GM18951 (cell line): ENCODE measurements at regions not wholly inside any gene's neighbourhood (a gene's known extent, or its start where the extent isn't known, plus 50 kb on each side); places are given as distances from the start of the nearest gene placed in this dataset.
"Not testable (repeated sequence)": the region's sequence is repeated elsewhere in the genome, so short reads cannot be mapped to it uniquely, and the experiment has no call there.

Experiments used
- POLR2A ChIP-seq: IDR thresholded peaks from 4 replicates; pipeline ENCODE4 v1.6.1; 2011; ENCODE audit warnings: mild to moderate bottlenecking; ENCODE audit not compliant: insufficient read length, insufficient read depth; ENCODE audit errors: extremely low read depth
- in situ Hi-C: fragments of 300-500 bp; cut with MboI; formaldehyde crosslinking; loops from one replicate; pipeline ENCODE4 v1.12.0; 2022; ENCODE audit warnings: low sequenced_read_pairs, mixed read lengths, inconsistent platforms; ENCODE audit not compliant: unreplicated experiment

DNA sequence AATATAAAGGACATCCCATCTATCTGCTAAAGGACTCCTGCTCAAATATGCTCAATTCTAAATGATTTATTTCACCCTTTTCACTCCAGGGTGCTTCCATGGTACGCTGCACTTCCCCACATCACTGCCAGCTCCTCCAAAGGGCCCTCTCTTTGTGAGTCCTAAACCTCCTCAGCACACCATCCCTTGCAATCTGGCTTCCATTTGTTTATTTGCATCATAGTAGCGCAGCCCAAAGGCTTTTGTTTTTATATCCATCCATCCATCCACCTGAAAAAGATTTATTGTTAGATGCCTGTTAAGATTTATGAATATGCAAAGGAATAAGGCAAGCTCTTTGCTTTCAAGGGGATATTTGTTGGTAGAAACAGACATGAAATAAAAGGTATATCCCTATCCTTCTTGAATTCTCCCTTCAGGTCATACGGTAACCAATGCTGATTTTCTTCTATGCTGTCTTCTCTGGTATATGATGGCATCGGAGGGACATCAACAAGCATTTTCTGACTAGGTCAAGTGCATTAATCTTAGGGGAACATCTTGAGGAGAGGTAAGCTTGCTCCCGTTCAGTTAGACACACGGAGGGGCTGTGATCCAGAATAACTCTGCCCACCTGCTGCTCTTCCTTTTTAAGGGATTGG lies 397.6 kb downstream of the LIG4 start:
- TF ChIP-seq POLR2A = no peak
- in situ Hi-C loops = no loop called here

DNA sequence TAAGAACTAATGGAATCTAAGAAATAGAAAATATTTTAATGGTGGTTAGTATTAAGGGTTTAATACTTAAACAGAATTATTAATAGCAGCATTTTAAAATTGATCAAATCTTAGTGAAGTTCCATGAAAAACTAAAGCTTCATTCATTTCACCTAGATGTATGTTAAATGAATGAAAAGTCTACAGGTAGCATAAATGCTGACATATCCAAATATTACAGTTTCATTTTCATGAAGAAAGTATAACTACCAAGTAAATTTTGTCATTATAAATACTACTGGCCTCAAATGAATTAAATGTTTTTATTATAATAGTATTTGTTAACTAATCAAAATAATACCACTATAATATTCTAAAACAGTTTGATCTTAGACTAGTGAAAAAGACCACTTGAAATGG lies 403.3 kb downstream of the LIG4 start:
- no peak for TF ChIP-seq POLR2A
- in situ Hi-C loops = no loop called here

DNA sequence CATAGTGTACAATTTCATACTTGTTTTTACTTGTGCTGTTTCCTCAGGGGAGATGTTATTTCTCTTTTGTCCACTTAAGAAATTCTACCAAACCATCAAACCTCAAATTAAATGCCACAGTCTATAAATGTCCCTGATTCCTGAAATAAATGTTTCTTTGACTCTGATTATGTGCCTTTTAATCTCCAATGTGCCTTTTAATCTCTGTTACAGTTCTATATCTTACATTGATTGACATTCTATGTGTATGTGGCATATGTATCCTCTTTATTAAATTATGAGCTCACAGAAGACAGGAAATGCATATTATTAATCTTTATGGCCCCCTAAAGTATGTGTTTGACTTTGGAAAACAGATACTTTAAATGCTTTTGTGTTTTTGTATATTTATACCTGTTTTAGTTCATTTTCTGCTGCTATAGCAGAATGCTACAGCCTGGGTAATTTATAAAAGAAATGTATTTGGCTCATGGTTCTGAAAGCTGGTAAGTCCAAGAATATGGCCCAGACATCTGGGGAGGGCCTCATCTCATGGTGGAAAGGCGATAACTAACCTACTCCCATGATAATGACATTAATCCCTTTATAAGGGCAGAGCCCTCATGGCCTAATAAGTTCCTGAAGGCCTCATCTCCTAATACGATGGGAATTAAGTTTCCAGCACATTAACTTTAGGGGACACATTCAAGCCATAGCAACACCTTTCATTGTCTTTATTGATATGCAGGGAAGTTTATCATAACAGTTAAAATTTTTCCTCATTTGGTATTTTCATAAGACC lies 403.9 kb downstream of the LIG4 start:
- in situ Hi-C loops = no loop called here
- TF ChIP-seq POLR2A = no peak

DNA sequence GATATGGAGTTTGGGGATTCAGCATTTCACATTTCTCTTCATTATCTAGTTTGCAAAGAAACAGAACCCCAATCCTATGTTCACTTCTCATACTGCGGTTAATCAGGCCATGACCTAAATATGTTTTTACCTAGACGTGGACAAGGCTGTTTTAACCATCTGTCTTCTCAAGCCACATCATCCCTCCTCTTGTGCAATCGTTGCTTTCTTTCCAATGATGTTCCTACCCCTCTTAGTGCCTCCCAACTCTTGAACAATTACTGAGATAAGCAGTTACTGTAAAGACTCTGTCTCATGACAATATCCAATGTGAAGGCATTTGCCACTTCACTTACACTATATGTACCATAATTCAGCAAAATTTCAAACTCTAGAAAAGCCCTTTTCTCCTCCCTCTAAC lies 406.2 kb downstream of the LIG4 start:
- in situ Hi-C loops = no loop called here
- no peak for TF ChIP-seq POLR2A

DNA sequence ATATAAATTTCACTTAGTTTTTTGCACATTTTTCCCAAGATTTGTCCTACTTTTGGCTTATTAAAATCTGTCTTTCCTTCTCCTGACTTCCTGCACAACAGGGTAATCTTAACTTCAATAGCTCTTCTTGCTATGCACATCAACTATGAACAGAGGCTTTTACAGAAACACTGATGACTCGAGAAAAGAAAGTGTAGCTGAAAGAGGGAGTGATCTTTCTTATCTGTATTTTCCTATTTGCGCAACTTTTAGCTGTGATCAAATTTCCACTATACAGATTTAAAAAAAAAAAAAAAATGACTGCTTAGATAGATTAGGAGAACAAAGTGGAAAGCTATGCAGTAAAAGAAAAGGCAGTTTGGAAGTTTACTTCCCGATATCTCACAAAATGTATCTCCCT lies 406.9 kb downstream of the LIG4 start:
- TF ChIP-seq POLR2A = no peak
- in situ Hi-C loops = no loop called here

DNA sequence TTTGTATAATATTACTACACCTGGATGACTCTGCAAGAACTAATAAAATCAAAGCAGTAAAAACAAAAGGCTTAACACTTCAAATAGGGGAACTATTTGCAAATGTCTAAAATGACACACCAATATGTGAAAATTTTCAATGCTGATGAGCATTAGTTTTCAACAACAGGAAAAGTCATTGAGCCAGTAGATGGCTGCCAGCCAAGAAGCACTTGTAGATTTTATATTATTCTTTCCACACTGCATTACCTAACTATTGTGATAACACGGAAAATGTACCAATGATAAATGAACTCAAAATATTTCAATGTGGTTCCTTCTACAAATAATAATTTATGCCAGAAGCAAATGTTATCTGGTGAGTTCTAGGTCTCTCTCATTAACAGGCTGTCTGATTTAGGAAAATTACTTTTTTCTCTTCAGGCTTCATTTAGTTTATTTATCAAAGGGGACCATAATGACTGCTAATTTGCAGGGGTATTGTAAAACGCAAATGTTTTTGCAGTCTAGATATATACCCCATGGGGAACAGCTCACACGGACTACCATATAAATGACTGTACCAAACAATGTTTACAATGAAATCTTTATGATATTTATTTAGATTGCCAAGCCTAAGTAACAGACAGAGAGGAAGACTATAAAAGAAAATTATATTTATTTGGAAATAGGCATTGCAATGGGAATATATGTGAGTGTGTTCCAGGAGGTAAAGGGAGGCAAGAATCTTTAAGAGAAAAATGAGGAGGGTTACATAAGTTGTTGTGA lies 407.8 kb downstream of the LIG4 start:
- in situ Hi-C loops = no loop called here

DNA sequence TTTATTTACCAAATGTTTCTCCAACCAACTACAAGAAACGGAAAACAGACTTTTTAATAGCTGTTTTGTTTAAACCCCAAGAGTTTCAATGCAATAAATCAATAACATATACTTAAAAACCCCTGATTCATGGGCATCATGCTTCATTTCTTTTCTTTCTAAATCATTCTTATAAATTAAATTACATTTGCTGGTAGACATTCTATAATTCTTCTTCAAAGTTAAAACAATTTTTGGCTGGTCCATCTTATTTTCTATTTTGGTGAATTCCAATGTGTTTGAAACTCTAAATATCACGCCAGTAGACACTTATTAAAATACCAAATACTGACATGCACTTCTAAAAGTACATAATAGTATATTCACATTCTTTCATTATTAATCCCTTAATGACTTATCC lies 408.6 kb downstream of the LIG4 start:
- in situ Hi-C loops = no loop called here
- no peak for TF ChIP-seq POLR2A

More for the DNA sequence above, 407.8 kb downstream of the LIG4 start:
- TF ChIP-seq POLR2A = no peak

DNA sequence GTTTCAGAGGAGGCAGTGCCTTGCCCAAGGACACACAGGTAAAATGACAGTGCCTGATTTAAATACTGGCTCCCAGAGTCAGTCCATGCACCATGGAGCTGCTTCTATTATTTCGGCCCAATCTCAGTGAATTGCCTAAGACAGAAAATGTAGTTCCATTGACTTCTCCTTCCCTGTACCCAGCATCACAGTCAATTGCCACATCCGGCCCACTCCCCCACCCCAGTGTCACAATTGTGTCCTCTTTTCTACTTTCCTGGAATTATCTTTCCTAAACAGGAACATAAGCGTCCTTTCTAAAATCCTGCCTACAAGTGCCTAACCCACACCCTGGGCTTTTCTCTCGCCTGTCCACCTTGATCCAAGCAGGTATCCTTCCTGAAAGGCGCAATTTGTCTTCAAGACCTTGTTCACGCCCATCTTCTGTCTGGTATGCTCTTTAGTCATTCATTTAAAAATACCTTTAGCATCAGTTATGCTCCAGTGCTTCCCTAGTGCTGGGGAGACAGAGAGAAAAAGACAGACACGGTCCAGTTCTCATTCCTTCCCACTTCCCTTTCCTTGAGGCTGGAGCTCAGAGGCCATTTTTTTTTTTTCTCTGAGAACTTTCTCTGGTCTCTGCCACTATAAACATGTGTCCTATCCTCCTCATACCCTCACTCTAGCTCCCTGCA lies 411.4 kb downstream of the LIG4 start:
- in situ Hi-C loops = no loop called here
- no peak for TF ChIP-seq POLR2A

DNA sequence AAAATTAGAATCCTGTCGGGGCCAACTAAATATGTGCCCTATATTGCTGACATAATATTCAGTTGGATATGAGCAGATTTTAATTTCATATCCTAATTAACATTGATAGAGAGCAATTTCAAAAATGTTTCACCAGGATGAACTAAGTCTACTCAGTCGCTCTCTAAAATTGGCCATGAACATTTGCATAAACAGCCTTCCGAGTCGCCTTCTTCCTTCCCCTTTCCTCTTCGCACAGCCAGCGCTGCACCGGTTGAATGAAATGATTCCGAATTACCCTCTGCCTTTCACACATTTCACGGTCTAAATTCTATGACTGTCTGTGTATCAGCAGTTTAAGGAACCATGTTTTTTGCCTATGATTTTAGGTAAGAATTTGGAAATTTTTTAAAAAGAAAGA lies 413.7 kb downstream of the LIG4 start:
- in situ Hi-C loops = no loop called here
- no peak for TF ChIP-seq POLR2A

DNA sequence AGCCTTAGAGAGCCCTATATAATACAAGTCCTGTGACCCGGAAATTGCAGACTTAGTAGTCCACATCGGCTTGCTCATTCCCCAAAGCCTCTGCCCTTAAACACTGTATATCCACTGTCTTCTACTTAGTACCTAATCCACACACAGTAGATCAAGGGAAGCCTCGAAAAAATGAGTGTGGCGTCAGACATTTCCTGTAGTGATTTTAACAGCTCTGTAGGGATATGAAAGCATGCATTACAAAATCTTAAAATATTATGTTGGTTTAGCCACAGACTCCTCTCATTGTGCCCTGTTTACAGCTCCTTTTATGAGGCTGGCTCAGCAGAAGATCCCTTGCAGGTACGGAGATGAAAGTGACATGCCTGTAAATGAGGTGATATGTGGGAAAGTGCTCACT lies 416.3 kb downstream of the LIG4 start:
- no peak for TF ChIP-seq POLR2A
- in situ Hi-C loops = no loop called here

DNA sequence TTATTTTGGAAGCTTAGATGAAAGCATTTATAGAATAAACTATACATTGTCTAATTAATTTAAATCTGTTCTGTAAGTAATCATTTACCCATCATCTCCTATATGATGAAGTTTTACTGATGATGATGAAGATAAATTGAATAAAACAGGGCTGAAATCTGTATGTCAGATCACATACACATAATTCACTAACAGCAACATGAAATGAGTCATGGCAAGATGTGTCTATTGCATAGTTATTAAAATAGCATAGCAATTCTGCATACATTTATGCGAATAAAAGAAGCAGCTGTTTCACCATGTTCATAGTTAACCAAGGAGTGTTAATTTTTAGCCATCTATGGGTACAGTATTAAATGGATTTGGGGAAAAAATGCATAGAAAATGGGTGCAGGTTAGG lies 424.9 kb downstream of the LIG4 start:
- in situ Hi-C loops = no loop called here
- TF ChIP-seq POLR2A = no peak

DNA sequence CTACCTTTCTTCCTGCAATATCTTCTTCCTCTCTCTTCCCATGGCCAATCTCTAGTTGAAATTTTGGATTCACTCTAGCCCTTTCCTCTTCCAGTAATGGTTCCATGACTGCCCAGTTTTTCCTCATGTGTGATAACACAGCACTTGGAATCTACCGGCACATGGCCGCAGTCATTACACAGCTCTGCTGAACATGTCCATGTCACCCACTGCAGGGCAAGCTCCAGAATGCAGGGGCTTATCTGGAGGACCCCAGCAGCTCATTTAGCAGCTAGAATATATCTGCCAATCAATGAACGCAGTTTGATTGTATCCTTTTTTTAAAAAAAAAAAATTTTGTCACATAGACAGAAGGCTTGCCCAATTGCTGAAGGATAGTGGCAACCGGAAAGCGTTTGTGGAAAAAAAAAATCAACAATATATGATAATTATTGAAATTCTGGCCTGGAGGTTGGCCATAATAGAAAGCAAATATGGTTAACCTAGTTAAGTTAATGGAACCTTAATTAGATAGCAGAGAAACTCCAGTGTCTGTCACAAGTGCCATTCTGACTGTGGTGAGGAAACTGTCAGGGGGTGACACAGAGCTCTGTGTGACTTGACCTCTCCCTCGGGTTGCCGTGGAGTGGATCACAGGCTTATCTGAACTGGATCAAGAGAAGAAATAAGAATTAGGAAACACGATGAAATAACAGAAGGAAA lies 426.7 kb downstream of the LIG4 start:
- no peak for TF ChIP-seq POLR2A
- in situ Hi-C loops = no loop called here

DNA sequence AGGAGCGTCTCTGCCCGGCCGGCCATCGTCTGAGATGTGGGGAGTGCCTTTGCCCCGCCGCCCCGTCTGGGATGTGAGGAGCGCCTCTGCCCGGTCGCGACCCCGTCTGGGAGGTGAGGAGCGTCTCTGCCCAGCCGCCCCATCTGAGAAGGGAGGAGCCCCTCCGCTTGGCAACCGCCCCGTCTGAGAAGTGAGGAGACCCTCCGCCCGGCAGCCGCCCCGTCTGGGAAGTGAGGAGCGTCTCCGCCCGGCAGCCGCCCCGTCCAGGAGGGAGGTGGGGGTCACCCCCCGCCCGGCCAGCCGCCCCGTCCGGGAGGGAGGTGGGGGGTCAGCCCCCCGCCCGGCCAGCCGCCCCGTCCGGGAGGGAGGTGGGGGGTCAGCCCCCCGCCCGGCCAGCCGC lies 432.7 kb downstream of the LIG4 start:
- in situ Hi-C loops = not testable (repeated sequence)
